ENCODE measurements at regions not wholly inside any gene's neighbourhood (a gene's known extent, or its start where the extent isn't known, plus 50 kb on each side); places are given as distances from the start of the nearest gene placed in this dataset.

DNA sequence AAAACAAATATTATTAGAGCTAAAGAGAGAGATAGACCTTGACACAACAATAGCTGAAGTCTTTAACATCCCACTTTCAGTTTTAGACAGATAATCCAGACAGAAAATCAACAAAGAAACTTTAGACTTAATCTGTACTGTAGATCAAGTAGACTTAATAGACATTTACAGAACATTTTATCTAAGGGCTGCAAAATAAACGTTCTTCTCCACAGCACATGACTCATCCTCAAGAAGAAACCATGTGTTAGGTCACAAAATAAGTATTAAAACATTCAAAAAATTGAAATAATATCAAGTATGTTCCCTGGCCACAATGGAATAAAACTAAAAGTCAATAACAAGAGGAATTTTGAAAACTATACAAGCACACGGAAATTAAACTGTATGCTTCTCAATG is 1510.3 kb upstream of the PCDH10 start:
- CTCF ChIA-PET: no interaction called here
- intact Hi-C loops (cut with DNase I, micrococcal nuclease): no loop called here
- no peak overlapping the region for H3K27ac Mint-ChIP-seq
- Histone ChIP-seq H3K27ac (ENCODE audit: low read depth in 1 of 2, low read length in 2 of 2) (no peak overlapping the region), H3K9me3 (ENCODE audit: control insufficient read depth in 1 of 2, insufficient read depth in 1 of 2, low read length in 2 of 2) (no peaks in the 10 kb centered on the region), H3K4me3 (ENCODE audit: low read length) (no peak overlapping the region), H3K4me1 (ENCODE audit: insufficient read depth, low read length) (no peaks in the 10 kb centered on the region), H3K36me3 (ENCODE audit: insufficient read depth, low read length) (no peaks in the 10 kb centered on the region), H3K27me3 (ENCODE audit: control insufficient read depth in 1 of 2, insufficient read depth in 2 of 2, low read length in 2 of 2) (no peaks in the 10 kb centered on the region)
- H3K4me3 Mint-ChIP-seq: no peak overlapping the region
- no peaks in the 10 kb centered on the region for H3K27me3 Mint-ChIP-seq
- ATAC-seq (ENCODE audit: poor library complexity) (no peak), DNase-seq (no peak)
- H3K9me3 Mint-ChIP-seq: peaks cover 5% of the 10 kb centered on the region
- POLR2A ChIA-PET: no interaction called here
- H3K4me1 Mint-ChIP-seq (ENCODE audit: low read depth): no peaks in the 10 kb centered on the region
- TF ChIP-seq, protein P1, sequence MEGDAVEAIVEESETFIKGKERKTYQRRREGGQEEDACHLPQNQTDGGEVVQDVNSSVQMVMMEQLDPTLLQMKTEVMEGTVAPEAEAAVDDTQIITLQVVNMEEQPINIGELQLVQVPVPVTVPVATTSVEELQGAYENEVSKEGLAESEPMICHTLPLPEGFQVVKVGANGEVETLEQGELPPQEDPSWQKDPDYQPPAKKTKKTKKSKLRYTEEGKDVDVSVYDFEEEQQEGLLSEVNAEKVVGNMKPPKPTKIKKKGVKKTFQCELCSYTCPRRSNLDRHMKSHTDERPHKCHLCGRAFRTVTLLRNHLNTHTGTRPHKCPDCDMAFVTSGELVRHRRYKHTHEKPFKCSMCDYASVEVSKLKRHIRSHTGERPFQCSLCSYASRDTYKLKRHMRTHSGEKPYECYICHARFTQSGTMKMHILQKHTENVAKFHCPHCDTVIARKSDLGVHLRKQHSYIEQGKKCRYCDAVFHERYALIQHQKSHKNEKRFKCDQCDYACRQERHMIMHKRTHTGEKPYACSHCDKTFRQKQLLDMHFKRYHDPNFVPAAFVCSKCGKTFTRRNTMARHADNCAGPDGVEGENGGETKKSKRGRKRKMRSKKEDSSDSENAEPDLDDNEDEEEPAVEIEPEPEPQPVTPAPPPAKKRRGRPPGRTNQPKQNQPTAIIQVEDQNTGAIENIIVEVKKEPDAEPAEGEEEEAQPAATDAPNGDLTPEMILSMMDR (IDR thresholded peaks at IDR 0.05): no peak
- no peaks in the 10 kb centered on the region for H3K36me3 Mint-ChIP-seq (ENCODE audit: low read depth)

DNA sequence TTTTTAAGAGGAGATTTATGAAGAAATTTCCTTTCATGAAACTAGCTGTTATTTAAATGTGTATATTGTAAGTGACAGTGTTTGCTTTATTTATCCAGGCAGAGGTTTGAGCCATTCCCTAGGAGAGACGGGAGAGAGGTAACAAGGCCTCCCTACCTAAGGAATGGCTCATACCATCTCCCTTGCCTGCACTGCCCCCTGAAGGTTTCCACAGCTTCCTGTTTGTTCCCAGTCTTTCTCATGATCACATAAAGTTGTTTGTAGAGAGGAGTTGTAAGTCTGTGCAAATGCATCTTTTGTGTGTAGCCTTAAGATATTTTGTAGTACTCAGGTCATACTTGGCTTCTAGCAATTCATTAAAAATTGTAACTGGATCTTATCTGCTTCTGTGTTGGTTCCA is 1504.5 kb upstream of the PCDH10 start:
- ChIA-PET CTCF (no interaction called here), POLR2A (no interaction called here)
- no peaks in the 10 kb centered on the region for H3K36me3 ChIP-seq (ENCODE audit: insufficient read depth, low read length)
- H3K27me3 ChIP-seq (ENCODE audit: control insufficient read depth in 1 of 2, insufficient read depth in 2 of 2, low read length in 2 of 2): no peaks in the 10 kb centered on the region
- H3K36me3 Mint-ChIP-seq (ENCODE audit: low read depth): no peaks in the 10 kb centered on the region
- DNase-seq: no peak
- no peaks in the 10 kb centered on the region for H3K27me3 Mint-ChIP-seq
- H3K27ac Mint-ChIP-seq: no peak overlapping the region
- H3K4me1 Mint-ChIP-seq (ENCODE audit: low read depth): no peaks in the 10 kb centered on the region
- intact Hi-C loops (cut with DNase I, micrococcal nuclease): no loop called here
- no peak overlapping the region for H3K4me3 ChIP-seq (ENCODE audit: low read length)
- peaks cover 2% of the 10 kb centered on the region for H3K9me3 Mint-ChIP-seq
- ATAC-seq (ENCODE audit: poor library complexity): no peak
- no peak overlapping the region for H3K4me3 Mint-ChIP-seq
- no peak overlapping the region for H3K27ac ChIP-seq (ENCODE audit: low read depth in 1 of 2, low read length in 2 of 2)
- no peaks in the 10 kb centered on the region for H3K9me3 ChIP-seq (ENCODE audit: control insufficient read depth in 1 of 2, insufficient read depth in 1 of 2, low read length in 2 of 2)
- no peaks in the 10 kb centered on the region for H3K4me1 ChIP-seq (ENCODE audit: insufficient read depth, low read length)
- TF ChIP-seq, protein P1 (IDR thresholded peaks at IDR 0.05): no peak

DNA sequence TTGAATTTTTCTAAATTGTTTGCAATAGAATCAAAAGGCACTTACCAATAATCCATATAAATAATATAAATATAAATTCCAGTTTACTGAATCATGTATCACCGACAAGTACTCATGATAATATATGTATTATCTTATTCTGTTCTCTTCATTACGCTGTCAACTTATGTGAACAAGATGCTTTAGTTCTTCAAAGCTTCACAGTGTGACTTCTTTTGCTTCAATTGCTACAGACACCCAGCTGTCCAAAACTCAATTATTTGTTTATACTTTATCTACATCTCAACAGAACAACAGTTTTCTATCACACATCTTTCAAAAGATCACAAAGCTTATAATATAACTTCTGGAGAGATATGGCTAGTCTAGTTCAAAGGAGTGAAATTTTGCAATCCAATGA is 1499.9 kb upstream of the PCDH10 start:
- H3K36me3 Mint-ChIP-seq (ENCODE audit: low read depth): no peaks in the 10 kb centered on the region

More for the DNA sequence above, 1499.9 kb upstream of the PCDH10 start:
- Mint-ChIP-seq H3K27me3 (no peaks in the 10 kb centered on the region), H3K9me3 (no peaks in the 10 kb centered on the region), H3K4me3 (no peak overlapping the region), H3K27ac (no peak overlapping the region), H3K4me1 (ENCODE audit: low read depth) (no peaks in the 10 kb centered on the region)
- Histone ChIP-seq H3K27ac (ENCODE audit: low read depth in 1 of 2, low read length in 2 of 2) (no peak overlapping the region), H3K4me1 (ENCODE audit: insufficient read depth, low read length) (no peaks in the 10 kb centered on the region), H3K4me3 (ENCODE audit: low read length) (no peak overlapping the region), H3K36me3 (ENCODE audit: insufficient read depth, low read length) (no peaks in the 10 kb centered on the region), H3K9me3 (ENCODE audit: control insufficient read depth in 1 of 2, insufficient read depth in 1 of 2, low read length in 2 of 2) (no peaks in the 10 kb centered on the region), H3K27me3 (ENCODE audit: control insufficient read depth in 1 of 2, insufficient read depth in 2 of 2, low read length in 2 of 2) (no peaks in the 10 kb centered on the region)
- intact Hi-C loops (cut with DNase I, micrococcal nuclease): no loop called here
- no peak for DNase-seq
- TF ChIP-seq, protein P1 (IDR thresholded peaks at IDR 0.05): no peak
- ChIA-PET CTCF (no interaction called here), POLR2A (no interaction called here)
- no peak for ATAC-seq (ENCODE audit: poor library complexity)

Measured in CD4-positive, alpha-beta T cell (primary cell).